ENCODE measurements at regions not wholly inside any gene's neighbourhood (a gene's known extent, or its start where the extent isn't known, plus 50 kb on each side); places are given as distances from the start of the nearest gene placed in this dataset.

GRCh38 chr9:89254773-89255125 lies 56.2 kb upstream of the CKS2 start:
- TF ChIP-seq CTCF (IDR thresholded peaks at IDR 0.05; ENCODE audit: control extremely low read depth, extremely low read depth) = no peak
- no peaks in the 10 kb centered on the region for H3K27me3 ChIP-seq (ENCODE audit: control insufficient read depth in 3 of 3, insufficient read depth in 3 of 3, low read length in 2 of 3)
- no peak overlapping the region for H3K4me3 ChIP-seq
- no peak for ATAC-seq (ENCODE audit: insufficient read depth, low FRiP score)
- no peak overlapping the region for H3K9ac ChIP-seq (ENCODE audit: insufficient read depth in 1 of 2, low read length in 2 of 2)
- H3K9me3 ChIP-seq (ENCODE audit: control insufficient read depth in 4 of 4, insufficient read depth in 3 of 4, low read length in 3 of 4) = peaks cover 0 to 4% (median 3%) of the 10 kb centered on the region in 4 donors
- H3K36me3 ChIP-seq (ENCODE audit: control insufficient read depth in 4 of 4, insufficient read depth in 4 of 4, low read length in 4 of 4) = peaks cover 0 to 7% (median 0%) of the 10 kb centered on the region in 4 donors
- no peak overlapping the region for H3K27ac ChIP-seq (ENCODE audit: low read depth in 1 of 2, low read length in 1 of 2)
- DNase-seq = no peak
- peaks cover 0 to 2% (median 0%) of the 10 kb centered on the region in 5 donors for H3K4me1 ChIP-seq (ENCODE audit: control insufficient read depth in 5 of 5, insufficient read depth in 5 of 5, low read length in 5 of 5)
- WGBS, 2 donors = 79 to 84% methylated on average over 8 of the region's 8 CpGs

GRCh38 chr9:89256225-89256624 lies 54.8 kb upstream of the CKS2 start:
- no peak for TF ChIP-seq CTCF (IDR thresholded peaks at IDR 0.05; ENCODE audit: control extremely low read depth, extremely low read depth)
- Histone ChIP-seq H3K9ac (ENCODE audit: insufficient read depth in 1 of 2, low read length in 2 of 2) (no peak overlapping the region), H3K4me3 (no peak overlapping the region), H3K4me1 (ENCODE audit: control insufficient read depth in 5 of 5, insufficient read depth in 5 of 5, low read length in 5 of 5) (peaks cover 0 to 2% (median 0%) of the 10 kb centered on the region in 5 donors), H3K27ac (ENCODE audit: low read depth in 1 of 2, low read length in 1 of 2) (no peak overlapping the region), H3K36me3 (ENCODE audit: control insufficient read depth in 4 of 4, insufficient read depth in 4 of 4, low read length in 4 of 4) (peaks cover 0 to 7% (median 0%) of the 10 kb centered on the region in 4 donors), H3K27me3 (ENCODE audit: control insufficient read depth in 3 of 3, insufficient read depth in 3 of 3, low read length in 2 of 3) (no peaks in the 10 kb centered on the region), H3K9me3 (ENCODE audit: control insufficient read depth in 4 of 4, insufficient read depth in 3 of 4, low read length in 3 of 4) (peaks cover 0 to 6% (median 3%) of the 10 kb centered on the region in 4 donors)
- 97 to 99% methylated on average over 8 of the region's 8 CpGs for WGBS, 2 donors
- no peak for DNase-seq
- no peak for ATAC-seq (ENCODE audit: insufficient read depth, low FRiP score)

GRCh38 chr9:89256642-89257041 lies 54.4 kb upstream of the CKS2 start:
- TF ChIP-seq CTCF (IDR thresholded peaks at IDR 0.05; ENCODE audit: control extremely low read depth, extremely low read depth) = no peak
- Histone ChIP-seq H3K4me1 (ENCODE audit: control insufficient read depth in 5 of 5, insufficient read depth in 5 of 5, low read length in 5 of 5) (peaks cover 0 to 2% (median 0%) of the 10 kb centered on the region in 5 donors), H3K4me3 (no peak overlapping the region), H3K27ac (ENCODE audit: low read depth in 1 of 2, low read length in 1 of 2) (no peak overlapping the region), H3K36me3 (ENCODE audit: control insufficient read depth in 4 of 4, insufficient read depth in 4 of 4, low read length in 4 of 4) (peaks cover 0 to 7% (median 0%) of the 10 kb centered on the region in 4 donors), H3K9ac (ENCODE audit: insufficient read depth in 1 of 2, low read length in 2 of 2) (no peak overlapping the region), H3K9me3 (ENCODE audit: control insufficient read depth in 4 of 4, insufficient read depth in 3 of 4, low read length in 3 of 4) (peaks cover 0 to 6% (median 3%) of the 10 kb centered on the region in 4 donors), H3K27me3 (ENCODE audit: control insufficient read depth in 3 of 3, insufficient read depth in 3 of 3, low read length in 2 of 3) (no peaks in the 10 kb centered on the region)
- no peak for DNase-seq
- ATAC-seq (ENCODE audit: insufficient read depth, low FRiP score) = no peak
- 81 to 90% methylated on average over 8 of the region's 8 CpGs for WGBS, 2 donors

- DNase-seq (no peak), ATAC-seq (ENCODE audit: insufficient read depth, low FRiP score) (no peak)
- no peaks in the 10 kb centered on the region for H3K4me1 ChIP-seq (ENCODE audit: control insufficient read depth in 5 of 5, insufficient read depth in 5 of 5, low read length in 5 of 5)
- H3K27me3 ChIP-seq (ENCODE audit: control insufficient read depth in 3 of 3, insufficient read depth in 3 of 3, low read length in 2 of 3) = no peaks in the 10 kb centered on the region
- WGBS, 2 donors = 91 to 98% methylated on average over 2 of the region's 2 CpGs
- H3K27ac ChIP-seq (ENCODE audit: low read depth in 1 of 2, low read length in 1 of 2) = no peak overlapping the region
- no peak overlapping the region for H3K4me3 ChIP-seq
- no peaks in the 10 kb centered on the region for H3K36me3 ChIP-seq (ENCODE audit: control insufficient read depth in 4 of 4, insufficient read depth in 4 of 4, low read length in 4 of 4)
- peaks cover 0 to 2% (median under 1%) of the 10 kb centered on the region in 4 donors for H3K9me3 ChIP-seq (ENCODE audit: control insufficient read depth in 4 of 4, insufficient read depth in 3 of 4, low read length in 3 of 4)
- no peak for TF ChIP-seq CTCF (IDR thresholded peaks at IDR 0.05; ENCODE audit: control extremely low read depth, extremely low read depth)
- no peak overlapping the region for H3K9ac ChIP-seq (ENCODE audit: insufficient read depth in 1 of 2, low read length in 2 of 2)
Observed at GRCh38 chr9:89260525-89260924, 50.5 kb upstream of the CKS2 start.
